A549 (cell line): ENCODE measurements at regions not wholly inside any gene's neighbourhood (a gene's known extent, or its start where the extent isn't known, plus 50 kb on each side); places are given as distances from the start of the nearest gene placed in this dataset.
A peak's percentile ranks its signal among the peaks of the same experiment; 100 is the strongest.

Experiments used
- ATAC-seq, 2 experiments: fragments of 200-7000 bp in 1 of 2; fragments of >200 bp in 1 of 2; cut with Nextera tagmentation in 1 of 2; cut with Tn5 transposase in 1 of 2; 3 replicates each; pipeline versions ENCODE4 v1.8.0 to v1.9.1; 2018 to 2020; ENCODE audit warnings: mild to moderate bottlenecking in 1 of 2, moderate library complexity in 1 of 2
- CTCF ChIA-PET: fragments of 300-600 bp; sonication (Branson Sonifier 250); formaldehyde crosslinking; extraction: SDS; loops from one replicate; lab custom pipeline; 2021; ENCODE audit warnings: antibody characterized with exemption, inconsistent platforms; lab: Yijun Ruan, JAX
- POLR2A ChIA-PET: fragments of 350-600 bp; formaldehyde crosslinking; extraction: SDS; loops from one replicate; lab custom pipeline; 2021; ENCODE audit warnings: antibody characterized with exemption, inconsistent platforms; lab: Yijun Ruan, JAX
- DNase-seq, 2 experiments: peaks; one replicate each; pipeline versions ENCODE4 v3.0.0 to v3.0.0-alpha.2; 2011 to 2016; ENCODE audit warnings: low read depth in 1 of 2, low spot score in 1 of 2
- FAIRE-seq: peaks from 2 replicates; lab custom pipeline; 2011; peaks lifted over from hg19 to GRCh38; lab: Jason Lieb, UNC
- H3K27ac ChIP-seq, 2 experiments: fragments of >200 bp; sonication (Bioruptor Twin); formaldehyde crosslinking; 3 replicates each; pipeline ENCODE4 v1.5.1; 2016 to 2017
- H3K4me1 ChIP-seq: fragments of >200 bp; sonication (Bioruptor Twin); formaldehyde crosslinking; 3 replicates; pipeline ENCODE4 v1.6.1; 2016
- H3K4me2 ChIP-seq: fragments of >200 bp; sonication (Bioruptor Twin); formaldehyde crosslinking; 3 replicates; pipeline ENCODE4 v1.6.1; 2016
- H3K4me3 ChIP-seq: fragments of >200 bp; sonication (Bioruptor Twin); formaldehyde crosslinking; 3 replicates; pipeline ENCODE4 v1.5.1; 2016
- H3K9me3 ChIP-seq: fragments of >200 bp; sonication (Bioruptor Twin); formaldehyde crosslinking; 3 replicates; pipeline ENCODE4 v1.6.1; 2016
- EHF ChIP-seq: fragments of 250-450 bp; sonication (Bioruptor Pico); IDR thresholded peaks from 2 replicates; pipeline ENCODE4 v1.5.0; 2020; ENCODE audit warnings: mild to moderate bottlenecking
- FOSL2 ChIP-seq, 2 experiments: fragments of 450-650 bp in 1 of 2; fragments of >200 bp in 1 of 2; sonication (Bioruptor Twin) in 1 of 2; formaldehyde crosslinking; IDR thresholded peaks; 2 replicates each; pipeline versions ENCODE4 v1.5.0 to v1.6.1; 2016 to 2020; ENCODE audit warnings: mild to moderate bottlenecking in 1 of 2, moderate library complexity in 1 of 2
- HOXA7 ChIP-seq: fragments of 250-450 bp; sonication (Bioruptor Pico); IDR thresholded peaks from 2 replicates; pipeline ENCODE4 v1.5.0; 2020; ENCODE audit warnings: mild to moderate bottlenecking, moderate library complexity
- JUNB ChIP-seq: fragments of >200 bp; sonication (Bioruptor Twin); formaldehyde crosslinking; IDR thresholded peaks from 2 replicates; pipeline ENCODE4 v1.6.1; 2016
- MAFK ChIP-seq: fragments of 450-650 bp; IDR thresholded peaks from 2 replicates; pipeline ENCODE4 v1.6.1; 2014; ENCODE audit not compliant: partially characterized antibody
- NPAS2 ChIP-seq: fragments of 250-450 bp; sonication (Bioruptor Pico); IDR thresholded peaks from 2 replicates; pipeline ENCODE4 v1.8.0; 2022; ENCODE audit warnings: mild to moderate bottlenecking, moderate library complexity, borderline replicate concordance
- PHF8 ChIP-seq: fragments of 200-600 bp; sonication (generic); IDR thresholded peaks from 2 replicates; pipeline ENCODE4 v1.6.1; 2016; ENCODE audit warnings: low read depth, mild to moderate bottlenecking, antibody characterized with exemption, moderate library complexity, borderline replicate concordance
- RCOR1 ChIP-seq: fragments of 150-350 bp; IDR thresholded peaks from 2 replicates; pipeline ENCODE4 v1.6.1; 2014; ENCODE audit warnings: antibody characterized with exemption, low read length, low read depth
- REST ChIP-seq: fragments of 200-600 bp; sonication (generic); IDR thresholded peaks from 2 replicates; pipeline ENCODE4 v1.6.1; 2016; ENCODE audit warnings: antibody characterized with exemption, mild to moderate bottlenecking, moderate library complexity
- RNF2 ChIP-seq: fragments of 200-600 bp; sonication (generic); IDR thresholded peaks from 2 replicates; pipeline ENCODE4 v1.6.1; 2016; ENCODE audit warnings: low read depth, mild to moderate bottlenecking, antibody characterized with exemption, moderate library complexity, borderline replicate concordance
- SMC3 ChIP-seq: fragments of >200 bp; sonication (Bioruptor Twin); formaldehyde crosslinking; IDR thresholded peaks from 3 replicates; pipeline ENCODE4 v1.6.1; 2018; ENCODE audit warnings: inconsistent platforms
- SREBF2 ChIP-seq: fragments of 450-650 bp; IDR thresholded peaks from 2 replicates; pipeline ENCODE4 v1.6.1; 2014; ENCODE audit warnings: mild to moderate bottlenecking, moderate library complexity
- WGBS: methylation state at CpG from one replicate; pipeline ENCODE4 v1.1.6; 2017; ENCODE audit errors: missing lambda C conversion rate; 5-methylcytosine and 5-hydroxymethylcytosine counted together

- Histone ChIP-seq H3K4me3 (no peak overlapping the region), H3K4me1 (peaks cover 15% of the 10 kb centered on the region; the same call in 2 of the 3 replicates), H3K4me2 (no peak overlapping the region), H3K27ac (no peak overlapping the region), H3K9me3 (no peaks in the 10 kb centered on the region)
- TF ChIP-seq RNF2 (no peak), MAFK (peak; percentile 70)
- DNase-seq (no peak), FAIRE-seq (no peak), ATAC-seq (no peak)
- POLR2A ChIA-PET = no interaction called here
- CTCF ChIA-PET = no interaction called here
Measured at GRCh38 chr21:16156841-16157489, 427.2 kb downstream of the USP25 start.

- ChIA-PET CTCF (interaction anchor here (1.7 kb wide), 1 partner anchor 76 kb away, joined by 5 read pairs; no protein-coding TSS in a partner anchor), POLR2A (no interaction called here)
- DNase-seq (peak in 1 of 2 experiments; percentile 40), ATAC-seq (peak; percentile 24 to 63; a peak in 4 of 6 replicates), FAIRE-seq (no peak)
- TF ChIP-seq FOSL2 (IDR thresholded peaks at IDR 0.05) = no peak
- peak; percentile 38; the same call in 1 of the 2 replicates for TF ChIP-seq FOSL2 (CRISPR knock-in tag; IDR thresholded peaks at IDR 0.05)
- no peak for TF ChIP-seq SREBF2
- no peak for TF ChIP-seq SMC3
- TF ChIP-seq JUNB = peak; percentile 24; the same call in 1 of the 2 replicates
- WGBS = 29% methylated on average over 5 of the region's 5 CpGs
- H3K27ac ChIP-seq = peak overlapping the region; percentile 51 to 61; a peak in 4 of 6 replicates
- H3K4me1 ChIP-seq = peaks cover 15% of the 10 kb centered on the region; the same call in 2 of the 3 replicates
- H3K9me3 ChIP-seq = no peaks in the 10 kb centered on the region
- H3K4me2 ChIP-seq = peak overlapping the region; percentile 73
- H3K4me3 ChIP-seq = no peak overlapping the region; the same call in 2 of the 3 replicates
Measured at GRCh38 chr21:16159213-16159970, 429.6 kb downstream of the USP25 start.

- POLR2A ChIA-PET = no interaction called here
Measured at GRCh38 chr21:16159971-16160350, 430.2 kb downstream of the USP25 start.

More at GRCh38 chr21:16159971-16160350, 430.2 kb downstream of the USP25 start:
- FAIRE-seq = no peak
- peak overlapping the region in 1 of 2 experiments; percentile 61; a peak in 4 of 6 replicates for H3K27ac ChIP-seq
- peaks cover 15% of the 10 kb centered on the region; the same call in 2 of the 3 replicates for H3K4me1 ChIP-seq
- peak overlapping the region; percentile 73 for H3K4me2 ChIP-seq
- TF ChIP-seq HOXA7 (CRISPR knock-in tag) (no peak), REST (no peak), PHF8 (no peak), RCOR1 (no peak), NPAS2 (CRISPR knock-in tag) (no peak), EHF (CRISPR knock-in tag) (no peak)
- CTCF ChIA-PET = interaction anchor here (1.7 kb wide), 1 partner anchor 77 kb away, joined by 5 read pairs; no protein-coding TSS in a partner anchor
- no peak for ATAC-seq
- H3K4me3 ChIP-seq = no peak overlapping the region
- H3K9me3 ChIP-seq = no peaks in the 10 kb centered on the region
- peak in 1 of 2 experiments; percentile 3 for DNase-seq
- WGBS = 83% methylated on average over 2 of the region's 2 CpGs
